ENCODE measurements at regions not wholly inside any gene's neighbourhood (a gene's known extent, or its start where the extent isn't known, plus 50 kb on each side); places are given as distances from the start of the nearest gene placed in this dataset.

GRCh38 chr4:11489453-11490083 lies 60.9 kb upstream of the HS3ST1 start:
- no peak overlapping the region for H3K27ac ChIP-seq
- no peaks in the 10 kb centered on the region for H3K36me3 ChIP-seq (ENCODE audit: insufficient read depth)
- peaks cover 12% of the 10 kb centered on the region for H3K4me1 ChIP-seq (ENCODE audit: low read depth, poor library complexity, severe bottlenecking)
- no peak overlapping the region for H3K9ac ChIP-seq
- TF ChIP-seq CTCF (conservative IDR thresholded peaks at IDR 0.05; ENCODE audit: low read depth, low read length): no peak
- H3K79me2 ChIP-seq (ENCODE audit: insufficient read depth, low read depth): no peaks in the 10 kb centered on the region
- H3K4me2 ChIP-seq: no peak overlapping the region
- H3K27me3 ChIP-seq (ENCODE audit: insufficient read depth, low read depth): no peaks in the 10 kb centered on the region
- H4K20me1 ChIP-seq (ENCODE audit: insufficient read depth): no peaks in the 10 kb centered on the region
- H3K4me3 ChIP-seq (IDR thresholded peaks at IDR 0.05; ENCODE audit: insufficient read depth, low read depth, low read length): no peak overlapping the region
- no peak overlapping the region for H2AFZ ChIP-seq (ENCODE audit: low read depth)

- Histone ChIP-seq H3K4me3 (IDR thresholded peaks at IDR 0.05; ENCODE audit: insufficient read depth, low read depth, low read length) (no peak overlapping the region), H3K9ac (no peak overlapping the region), H3K4me2 (no peak overlapping the region), H3K79me2 (ENCODE audit: insufficient read depth, low read depth) (no peaks in the 10 kb centered on the region), H3K4me1 (ENCODE audit: low read depth, poor library complexity, severe bottlenecking) (peaks cover 12% of the 10 kb centered on the region), H2AFZ (ENCODE audit: low read depth) (no peak overlapping the region), H4K20me1 (ENCODE audit: insufficient read depth) (no peaks in the 10 kb centered on the region), H3K27ac (no peak overlapping the region), H3K27me3 (ENCODE audit: insufficient read depth, low read depth) (no peaks in the 10 kb centered on the region), H3K36me3 (ENCODE audit: insufficient read depth) (no peaks in the 10 kb centered on the region)
- TF ChIP-seq CTCF (conservative IDR thresholded peaks at IDR 0.05; ENCODE audit: low read depth, low read length): no peak
Observed at GRCh38 chr4:11488657-11489452, 60.2 kb upstream of the HS3ST1 start.

GRCh38 chr4:11487868-11488544 lies 59.3 kb upstream of the HS3ST1 start:
- H2AFZ ChIP-seq (ENCODE audit: low read depth): no peak overlapping the region
- H3K27ac ChIP-seq: no peak overlapping the region
- H3K79me2 ChIP-seq (ENCODE audit: insufficient read depth, low read depth): no peaks in the 10 kb centered on the region
- no peak overlapping the region for H3K9ac ChIP-seq
- H3K4me2 ChIP-seq: no peak overlapping the region
- H3K4me1 ChIP-seq (ENCODE audit: low read depth, poor library complexity, severe bottlenecking): peaks cover 12% of the 10 kb centered on the region
- H4K20me1 ChIP-seq (ENCODE audit: insufficient read depth): no peaks in the 10 kb centered on the region
- TF ChIP-seq CTCF (conservative IDR thresholded peaks at IDR 0.05; ENCODE audit: low read depth, low read length): no peak
- H3K36me3 ChIP-seq (ENCODE audit: insufficient read depth): no peaks in the 10 kb centered on the region
- no peaks in the 10 kb centered on the region for H3K27me3 ChIP-seq (ENCODE audit: insufficient read depth, low read depth)
- no peak overlapping the region for H3K4me3 ChIP-seq (IDR thresholded peaks at IDR 0.05; ENCODE audit: insufficient read depth, low read depth, low read length)

GRCh38 chr4:11487139-11487538 lies 58.4 kb upstream of the HS3ST1 start:
- TF ChIP-seq CTCF (conservative IDR thresholded peaks at IDR 0.05; ENCODE audit: low read depth, low read length): no peak
- Histone ChIP-seq H3K4me3 (IDR thresholded peaks at IDR 0.05; ENCODE audit: insufficient read depth, low read depth, low read length) (no peak overlapping the region), H3K4me1 (ENCODE audit: low read depth, poor library complexity, severe bottlenecking) (peaks cover 12% of the 10 kb centered on the region), H4K20me1 (ENCODE audit: insufficient read depth) (no peaks in the 10 kb centered on the region), H3K36me3 (ENCODE audit: insufficient read depth) (no peaks in the 10 kb centered on the region), H2AFZ (ENCODE audit: low read depth) (no peak overlapping the region), H3K4me2 (no peak overlapping the region), H3K27me3 (ENCODE audit: insufficient read depth, low read depth) (no peaks in the 10 kb centered on the region), H3K79me2 (ENCODE audit: insufficient read depth, low read depth) (no peaks in the 10 kb centered on the region), H3K27ac (no peak overlapping the region), H3K9ac (no peak overlapping the region)

Data from KMS-11 (cell line).